HFFc6 (cell line): ENCODE measurements at regions not wholly inside any gene's neighbourhood (a gene's known extent, or its start where the extent isn't known, plus 50 kb on each side); places are given as distances from the start of the nearest gene placed in this dataset.

Experiments used
- DNase-seq: peaks from one replicate; pipeline ENCODE4 v3.0.0-alpha.2; 2018
- H3K27ac Mint-ChIP-seq: 2 replicates; pipeline ENCODE4 v1.8.0; 2020; ENCODE audit warnings: mild to moderate bottlenecking, mixed read lengths
- H3K27me3 Mint-ChIP-seq: 2 replicates; pipeline ENCODE4 v1.8.0; 2021; ENCODE audit warnings: mild to moderate bottlenecking, moderate library complexity, mixed read lengths; ENCODE audit not compliant: insufficient read depth
- H3K36me3 Mint-ChIP-seq: 2 replicates; pipeline ENCODE4 v1.8.0; 2021; ENCODE audit warnings: low read depth, mixed read lengths
- H3K4me1 Mint-ChIP-seq: 2 replicates; pipeline ENCODE4 v1.8.0; 2020; ENCODE audit warnings: low read depth, mixed read lengths
- H3K4me3 Mint-ChIP-seq: 2 replicates; pipeline ENCODE4 v1.8.0; 2020; ENCODE audit warnings: mild to moderate bottlenecking, moderate library complexity, mixed read lengths
- H3K9me3 Mint-ChIP-seq: 2 replicates; pipeline ENCODE4 v1.8.0; 2020; ENCODE audit warnings: mild to moderate bottlenecking, mixed read lengths
- TF ChIP-seq, protein P1 (sequence below): fragments of 200-600 bp; sonication (generic); IDR thresholded peaks from 2 replicates; pipeline ENCODE4 v1.5.0; 2021; ENCODE audit warnings: antibody characterized with exemption, mild to moderate bottlenecking

DNA sequence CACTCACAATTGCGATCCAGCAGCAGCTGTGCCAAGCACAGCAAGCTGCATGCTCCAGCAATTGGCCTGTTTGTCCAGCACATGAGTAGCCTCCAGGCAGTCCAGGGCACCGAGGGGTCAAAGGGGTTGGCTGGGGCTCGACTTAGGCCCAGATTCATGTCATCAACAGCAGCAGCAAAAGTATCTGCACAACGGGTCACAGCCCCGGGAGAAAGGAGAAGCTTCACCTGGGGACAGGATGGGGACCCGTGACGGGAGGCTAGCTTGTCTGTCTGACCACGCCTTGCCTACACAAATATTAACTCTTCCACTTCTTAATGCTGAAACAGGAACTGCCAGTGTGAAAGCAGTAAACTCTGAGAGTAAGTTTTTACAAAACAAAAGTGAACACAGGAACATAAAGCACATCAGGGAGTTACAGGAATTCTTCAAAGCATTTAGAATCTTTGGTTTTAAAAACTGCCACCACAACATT is 191.2 kb downstream of the PIK3R1 start:
- Mint-ChIP-seq H3K27me3 (peaks cover 3% of the 10 kb centered on the region), H3K27ac (peak overlapping the region; percentile 6), H3K36me3 (no peaks in the 10 kb centered on the region), H3K9me3 (no peaks in the 10 kb centered on the region), H3K4me1 (peaks cover 74% of the 10 kb centered on the region), H3K4me3 (no peak overlapping the region)
- TF ChIP-seq, protein P1, sequence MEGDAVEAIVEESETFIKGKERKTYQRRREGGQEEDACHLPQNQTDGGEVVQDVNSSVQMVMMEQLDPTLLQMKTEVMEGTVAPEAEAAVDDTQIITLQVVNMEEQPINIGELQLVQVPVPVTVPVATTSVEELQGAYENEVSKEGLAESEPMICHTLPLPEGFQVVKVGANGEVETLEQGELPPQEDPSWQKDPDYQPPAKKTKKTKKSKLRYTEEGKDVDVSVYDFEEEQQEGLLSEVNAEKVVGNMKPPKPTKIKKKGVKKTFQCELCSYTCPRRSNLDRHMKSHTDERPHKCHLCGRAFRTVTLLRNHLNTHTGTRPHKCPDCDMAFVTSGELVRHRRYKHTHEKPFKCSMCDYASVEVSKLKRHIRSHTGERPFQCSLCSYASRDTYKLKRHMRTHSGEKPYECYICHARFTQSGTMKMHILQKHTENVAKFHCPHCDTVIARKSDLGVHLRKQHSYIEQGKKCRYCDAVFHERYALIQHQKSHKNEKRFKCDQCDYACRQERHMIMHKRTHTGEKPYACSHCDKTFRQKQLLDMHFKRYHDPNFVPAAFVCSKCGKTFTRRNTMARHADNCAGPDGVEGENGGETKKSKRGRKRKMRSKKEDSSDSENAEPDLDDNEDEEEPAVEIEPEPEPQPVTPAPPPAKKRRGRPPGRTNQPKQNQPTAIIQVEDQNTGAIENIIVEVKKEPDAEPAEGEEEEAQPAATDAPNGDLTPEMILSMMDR: no peak
- no peak for DNase-seq

DNA sequence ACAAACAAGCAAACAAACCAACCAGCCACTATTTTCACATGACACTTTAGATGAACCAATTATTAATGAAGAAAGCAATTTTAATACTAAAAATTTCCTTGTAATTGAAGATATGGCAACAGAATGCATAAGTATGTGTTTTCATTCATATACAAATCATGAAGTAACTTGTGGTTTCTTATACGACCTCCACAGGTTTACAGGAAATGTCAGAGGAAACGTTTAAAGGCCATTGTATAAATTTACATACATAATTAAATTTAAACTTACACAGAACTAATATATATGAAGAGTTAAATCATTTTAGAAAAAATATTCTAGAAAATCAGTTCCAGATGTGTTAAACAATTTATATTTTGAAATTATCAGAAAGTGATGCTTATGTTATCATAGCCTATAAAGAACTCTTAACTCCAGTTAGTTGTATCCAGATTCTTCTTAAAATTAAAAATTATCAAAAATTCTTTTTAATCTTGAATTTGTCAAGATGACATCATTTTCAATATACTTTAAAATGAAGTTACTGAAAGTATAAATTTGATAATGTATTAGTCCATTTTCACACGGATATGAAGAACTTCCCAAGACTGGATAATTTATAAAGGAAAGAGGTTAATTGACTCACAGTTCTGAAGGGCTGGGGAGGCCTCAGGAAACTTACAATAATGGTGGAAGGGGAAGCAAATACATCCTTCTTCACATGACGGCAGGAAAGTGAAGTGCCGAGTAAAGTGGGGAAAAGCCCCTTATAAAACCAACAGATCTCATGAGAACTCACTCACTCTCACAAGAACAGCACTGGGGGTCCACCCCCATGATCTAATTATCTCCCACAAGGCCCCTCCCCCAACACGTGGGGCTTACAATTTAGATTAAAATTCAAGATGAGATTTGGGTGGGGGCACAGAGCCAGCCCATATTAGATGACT is 192.0 kb downstream of the PIK3R1 start:
- H3K27ac Mint-ChIP-seq: peak overlapping the region; percentile 6; the same call in 1 of the 2 replicates
- H3K4me3 Mint-ChIP-seq: no peak overlapping the region
- H3K27me3 Mint-ChIP-seq: peaks cover 3% of the 10 kb centered on the region
- H3K36me3 Mint-ChIP-seq: no peaks in the 10 kb centered on the region
- no peaks in the 10 kb centered on the region for H3K9me3 Mint-ChIP-seq
- H3K4me1 Mint-ChIP-seq: peaks cover 74% of the 10 kb centered on the region
- no peak for DNase-seq
- TF ChIP-seq, protein P1: no peak

DNA sequence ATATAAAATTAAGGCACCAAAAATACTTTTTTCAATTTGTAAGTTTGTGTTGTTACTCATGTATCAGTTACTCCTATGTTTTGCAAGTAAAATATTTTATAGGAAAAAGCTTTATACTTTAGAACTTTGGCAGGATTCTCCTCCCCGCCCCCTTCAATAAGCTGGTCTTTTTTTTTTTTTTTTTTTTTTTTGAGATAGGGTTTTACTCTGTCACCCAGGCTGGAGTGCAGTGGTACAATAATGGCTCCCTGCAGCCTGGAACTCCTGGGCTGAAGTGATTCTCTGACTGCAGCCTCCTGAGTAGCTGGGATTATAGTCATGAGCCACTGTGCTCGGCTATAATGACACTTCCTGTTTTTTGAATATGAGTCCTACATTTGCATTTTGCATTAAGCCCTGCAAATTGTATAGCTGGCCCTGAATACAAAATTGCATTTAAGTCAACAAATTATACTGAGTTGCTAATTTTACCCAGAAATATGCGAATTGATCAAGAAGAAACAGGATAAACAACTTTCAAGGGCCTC is 192.9 kb downstream of the PIK3R1 start:
- no peaks in the 10 kb centered on the region for H3K36me3 Mint-ChIP-seq
- peaks cover 66% of the 10 kb centered on the region for H3K4me1 Mint-ChIP-seq
- H3K27ac Mint-ChIP-seq: peak overlapping the region; percentile 87
- H3K9me3 Mint-ChIP-seq: no peaks in the 10 kb centered on the region
- DNase-seq: no peak
- no peak overlapping the region for H3K4me3 Mint-ChIP-seq
- TF ChIP-seq, protein P1: no peak
- H3K27me3 Mint-ChIP-seq: no peaks in the 10 kb centered on the region; the same call in 1 of the 2 replicates

DNA sequence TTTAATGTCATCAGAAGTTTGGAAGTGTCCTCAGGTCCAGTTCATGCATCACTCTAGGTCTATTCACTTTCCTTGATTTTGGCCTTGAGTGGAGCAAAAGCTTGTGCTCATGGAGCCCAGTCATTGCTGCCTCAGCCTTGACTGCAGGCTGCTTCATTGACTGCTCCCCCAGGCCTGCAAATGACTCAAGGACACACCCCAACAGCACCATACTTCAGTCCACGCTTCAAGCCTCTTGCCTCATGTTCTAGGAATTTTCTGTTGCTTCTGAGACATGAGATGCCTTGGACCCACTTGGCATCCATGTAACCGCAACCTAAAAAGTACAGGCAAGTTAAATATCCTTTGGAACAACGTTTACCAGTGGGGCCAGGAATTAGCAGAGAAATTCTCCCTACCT is 193.7 kb downstream of the PIK3R1 start:
- H3K9me3 Mint-ChIP-seq: no peaks in the 10 kb centered on the region
- peak; percentile 85 for DNase-seq
- peak overlapping the region; percentile 56 for H3K4me3 Mint-ChIP-seq
- H3K27ac Mint-ChIP-seq: peak overlapping the region; percentile 87
- TF ChIP-seq, protein P1: no peak
- H3K27me3 Mint-ChIP-seq: no peaks in the 10 kb centered on the region; the same call in 1 of the 2 replicates
- H3K36me3 Mint-ChIP-seq: no peaks in the 10 kb centered on the region
- peaks cover 57% of the 10 kb centered on the region for H3K4me1 Mint-ChIP-seq

DNA sequence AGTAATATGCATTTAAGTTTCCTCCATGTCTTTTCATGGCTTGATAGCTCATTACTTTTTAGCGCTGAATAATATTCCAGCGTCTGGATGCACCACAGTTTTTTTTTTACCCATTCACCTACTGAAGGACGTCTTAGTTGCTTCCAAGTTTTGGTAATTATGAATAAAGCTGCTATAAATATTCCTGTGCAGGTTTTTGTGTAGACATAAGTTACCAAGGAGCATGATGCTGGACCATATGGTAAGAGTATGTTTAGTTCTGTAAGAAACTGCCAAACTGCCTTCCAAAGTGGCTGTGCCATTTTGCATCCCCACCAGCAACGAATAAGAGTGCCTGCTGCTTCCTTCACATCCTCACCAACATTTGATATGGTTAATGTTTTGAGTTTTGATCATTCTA is 195.6 kb downstream of the PIK3R1 start:
- peaks cover 49% of the 10 kb centered on the region for H3K4me1 Mint-ChIP-seq
- no peaks in the 10 kb centered on the region for H3K9me3 Mint-ChIP-seq
- H3K4me3 Mint-ChIP-seq: no peak overlapping the region
- no peaks in the 10 kb centered on the region for H3K36me3 Mint-ChIP-seq
- H3K27ac Mint-ChIP-seq: no peak overlapping the region
- TF ChIP-seq, protein P1: no peak
- no peak for DNase-seq
- H3K27me3 Mint-ChIP-seq: no peaks in the 10 kb centered on the region
